Middle frontal gyrus (tissue), 1 donor: ENCODE measurements at regions not wholly inside any gene's neighbourhood (a gene's known extent, or its start where the extent isn't known, plus 50 kb on each side); places are given as distances from the start of the nearest gene placed in this dataset.
A peak's percentile ranks its signal among the peaks of the same experiment; 100 is the strongest.
"Not testable (repeated sequence)": the region's sequence is repeated elsewhere in the genome, so short reads cannot be mapped to it uniquely, and the experiment has no call there.

Experiments used
- DNase-seq: peaks from one replicate; pipeline ENCODE4 v3.0.0-alpha.2; 2015; ENCODE audit warnings: low spot score; ENCODE audit errors: extremely low spot score

GRCh38 chr18:49694402-49694801, 118.9 kb downstream of the ACAA2 start:
- DNase-seq, result no peak

- DNase-seq, result no peak
Measured at GRCh38 chr18:49693717-49694005, 119.7 kb downstream of the ACAA2 start.

GRCh38 chr18:49692906-49693716, 120.2 kb downstream of the ACAA2 start:
- no peak for DNase-seq

GRCh38 chr18:49691177-49691608, 122.1 kb downstream of the ACAA2 start:
- no peak for DNase-seq

- no peak for DNase-seq
Measured at GRCh38 chr18:49690312-49690711, 123.0 kb downstream of the ACAA2 start.

- DNase-seq, result no peak
Measured at GRCh38 chr18:49685231-49685942, 123.5 kb downstream of the LIPG start.

- not testable (repeated sequence) for DNase-seq
Measured at GRCh38 chr18:49682803-49683190, 120.9 kb downstream of the LIPG start.

GRCh38 chr18:49682173-49682802, 120.4 kb downstream of the LIPG start:
- no peak for DNase-seq

GRCh38 chr18:49681387-49681786, 119.5 kb downstream of the LIPG start:
- DNase-seq, result no peak

GRCh38 chr18:49678440-49678839, 116.6 kb downstream of the LIPG start:
- no peak for DNase-seq

- no peak for DNase-seq
Measured at GRCh38 chr18:49677762-49678413, 116.0 kb downstream of the LIPG start.

GRCh38 chr18:49677081-49677480, 115.2 kb downstream of the LIPG start:
- no peak for DNase-seq

- DNase-seq, result no peak
Measured at GRCh38 chr18:49673281-49673680, 111.4 kb downstream of the LIPG start.

GRCh38 chr18:49672853-49673252, 111.0 kb downstream of the LIPG start:
- DNase-seq, result no peak

- no peak for DNase-seq
Measured at GRCh38 chr18:49669403-49669802, 107.5 kb downstream of the LIPG start.

GRCh38 chr18:49668574-49669275, 106.9 kb downstream of the LIPG start:
- peak; percentile 60 for DNase-seq

GRCh38 chr18:49667462-49667861, 105.6 kb downstream of the LIPG start:
- no peak for DNase-seq

- no peak for DNase-seq
Measured at GRCh38 chr18:49666045-49666775, 104.4 kb downstream of the LIPG start.

GRCh38 chr18:49663899-49664890, 102.3 kb downstream of the LIPG start:
- DNase-seq, result no peak
